HEK293 (cell line): ENCODE measurements at regions not wholly inside any gene's neighbourhood (a gene's known extent, or its start where the extent isn't known, plus 50 kb on each side); places are given as distances from the start of the nearest gene placed in this dataset.

Experiments used
- CTCF ChIA-PET: fragments of 350-600 bp; formaldehyde crosslinking; extraction: SDS; loops from one replicate; lab custom pipeline; 2021; ENCODE audit warnings: antibody characterized with exemption; lab: Yijun Ruan, JAX
- POLR2A ChIA-PET: fragments of 300-600 bp; formaldehyde crosslinking; extraction: SDS; loops from one replicate; lab custom pipeline; 2020; ENCODE audit warnings: antibody characterized with exemption, inconsistent platforms; lab: Yijun Ruan, JAX
- H3K27ac ChIP-seq: fragments of 200-500 bp; sonication (Bioruptor generic); 2 replicates; pipeline ENCODE4 v1.5.1; 2014; ENCODE audit warnings: low read depth, low read length, control low read depth, inconsistent platforms; ENCODE audit errors: extremely low read depth
- H3K36me3 ChIP-seq, 2 experiments: fragments of 200-500 bp in 1 of 2; sonication (Bioruptor generic) in 1 of 2; 1 replicate in 1 of 2; 2 replicates in 1 of 2; pipeline ENCODE4 v1.5.1; 2014 to 2017; ENCODE audit warnings: inconsistent platforms in 2 of 2, low read length in 2 of 2; ENCODE audit not compliant: control insufficient read depth in 2 of 2, insufficient read depth in 1 of 2
- H3K4me1 ChIP-seq: fragments of 200-500 bp; sonication (Bioruptor generic); 2 replicates; pipeline ENCODE4 v1.5.1; 2014; ENCODE audit warnings: mild to moderate bottlenecking, low read length, inconsistent platforms; ENCODE audit not compliant: control insufficient read depth, insufficient read depth
- H3K4me3 ChIP-seq: 2 replicates; pipeline ENCODE4 v1.5.1; 2011; ENCODE audit warnings: low read depth, mild to moderate bottlenecking, control low read depth, low read length, moderate library complexity
- H3K9me3 ChIP-seq: fragments of 200-500 bp; sonication (Bioruptor generic); 2 replicates; pipeline ENCODE4 v1.5.1; 2014; ENCODE audit warnings: low read depth, low read length, inconsistent platforms; ENCODE audit not compliant: control insufficient read depth, insufficient read depth
- BCL11A ChIP-seq: fragments of 450-650 bp; formaldehyde crosslinking; IDR thresholded peaks from 2 replicates; pipeline ENCODE4 v1.5.1; 2016; ENCODE audit warnings: low read depth, missing biosample characterization, missing genetic modification characterization
- BCL11B ChIP-seq: fragments of 450-650 bp; formaldehyde crosslinking; IDR thresholded peaks from 2 replicates; pipeline ENCODE4 v1.5.1; 2016; ENCODE audit warnings: low read depth, missing biosample characterization, missing genetic modification characterization
- FEZF1 ChIP-seq: fragments of 450-650 bp; formaldehyde crosslinking; IDR thresholded peaks from 2 replicates; pipeline ENCODE4 v1.5.1; 2016; ENCODE audit warnings: missing biosample characterization, missing genetic modification characterization
- HOXC10 ChIP-seq: sonication (generic); formaldehyde crosslinking; IDR thresholded peaks from 2 replicates; pipeline ENCODE4 v1.8.1; 2023; ENCODE audit warnings: mild to moderate bottlenecking, missing genetic modification reagents
- MEIS1 ChIP-seq: sonication (generic); formaldehyde crosslinking; IDR thresholded peaks from 2 replicates; pipeline ENCODE4 v1.8.1; 2022; ENCODE audit warnings: missing genetic modification reagents, mild to moderate bottlenecking, borderline replicate concordance
- MZF1 ChIP-seq: fragments of 450-650 bp; formaldehyde crosslinking; IDR thresholded peaks from 2 replicates; pipeline ENCODE4 v1.5.1; 2017; ENCODE audit warnings: missing biosample characterization, missing genetic modification characterization, borderline replicate concordance
- OSR2 ChIP-seq: fragments of 450-650 bp; formaldehyde crosslinking; IDR thresholded peaks from 2 replicates; pipeline ENCODE4 v1.5.1; 2016; ENCODE audit warnings: missing biosample characterization, missing genetic modification characterization
- SP7 ChIP-seq: fragments of 450-650 bp; formaldehyde crosslinking; IDR thresholded peaks from 2 replicates; pipeline ENCODE4 v1.5.1; 2016; ENCODE audit warnings: missing biosample characterization, missing genetic modification characterization
- ZBTB20 ChIP-seq: fragments of 450-650 bp; formaldehyde crosslinking; IDR thresholded peaks from 2 replicates; pipeline ENCODE4 v1.5.1; 2016; ENCODE audit warnings: missing biosample characterization, missing genetic modification characterization
- ZEB2 ChIP-seq: fragments of 450-650 bp; formaldehyde crosslinking; IDR thresholded peaks from 2 replicates; pipeline ENCODE4 v1.5.1; 2016; ENCODE audit warnings: missing biosample characterization, missing genetic modification characterization
- ZNF157 ChIP-seq: fragments of 450-650 bp; formaldehyde crosslinking; IDR thresholded peaks from 2 replicates; pipeline ENCODE4 v1.5.1; 2016; ENCODE audit warnings: missing biosample characterization, missing genetic modification characterization
- ZNF174 ChIP-seq: fragments of 450-650 bp; formaldehyde crosslinking; IDR thresholded peaks from 2 replicates; pipeline ENCODE4 v1.5.0; 2017; ENCODE audit warnings: missing biosample characterization, mild to moderate bottlenecking, missing genetic modification characterization
- ZNF211 ChIP-seq: fragments of 450-650 bp; formaldehyde crosslinking; IDR thresholded peaks from 2 replicates; pipeline ENCODE4 v1.5.1; 2016; ENCODE audit warnings: low read depth, missing biosample characterization, missing genetic modification characterization
- ZNF292 ChIP-seq: fragments of 450-650 bp; formaldehyde crosslinking; IDR thresholded peaks from 2 replicates; pipeline ENCODE4 v1.5.1; 2016; ENCODE audit warnings: low read depth, missing biosample characterization, missing genetic modification characterization, borderline replicate concordance
- ZNF324 ChIP-seq: fragments of 450-650 bp; formaldehyde crosslinking; IDR thresholded peaks from 2 replicates; pipeline ENCODE4 v1.5.1; 2016; ENCODE audit warnings: missing biosample characterization, missing genetic modification characterization
- ZNF354C ChIP-seq: fragments of 450-650 bp; formaldehyde crosslinking; IDR thresholded peaks from 2 replicates; pipeline ENCODE4 v1.5.1; 2016; ENCODE audit warnings: missing biosample characterization, missing genetic modification characterization, low read depth, borderline replicate concordance
- ZNF37A ChIP-seq: fragments of 450-650 bp; IDR thresholded peaks from 2 replicates; pipeline ENCODE4 v1.5.1; 2018; ENCODE audit warnings: missing biosample characterization, missing genetic modification characterization
- ZNF416 ChIP-seq: fragments of 450-650 bp; formaldehyde crosslinking; IDR thresholded peaks from 2 replicates; pipeline ENCODE4 v1.5.1; 2016; ENCODE audit warnings: missing biosample characterization, missing genetic modification characterization
- ZNF423 ChIP-seq: fragments of 450-650 bp; formaldehyde crosslinking; IDR thresholded peaks from 2 replicates; pipeline ENCODE4 v1.5.1; 2016; ENCODE audit warnings: missing biosample characterization, missing genetic modification characterization
- ZNF624 ChIP-seq: fragments of 450-650 bp; formaldehyde crosslinking; IDR thresholded peaks from 2 replicates; pipeline ENCODE4 v1.5.1; 2017; ENCODE audit warnings: missing biosample characterization, missing genetic modification characterization
- ZNF658 ChIP-seq: fragments of 450-650 bp; formaldehyde crosslinking; IDR thresholded peaks from 2 replicates; pipeline ENCODE4; 2016; ENCODE audit warnings: missing biosample characterization, missing genetic modification characterization
- ZNF677 ChIP-seq: fragments of 450-650 bp; IDR thresholded peaks from 2 replicates; pipeline ENCODE4 v1.5.0; 2018; ENCODE audit warnings: missing biosample characterization, mild to moderate bottlenecking, missing genetic modification characterization, moderate library complexity
- TF ChIP-seq, protein P1 (sequence below): fragments of 450-650 bp; formaldehyde crosslinking; IDR thresholded peaks from 2 replicates; pipeline ENCODE4 v1.5.1; 2017; ENCODE audit warnings: missing biosample characterization, missing genetic modification characterization
- TF ChIP-seq, protein P2 (sequence below): fragments of 450-650 bp; formaldehyde crosslinking; IDR thresholded peaks from 2 replicates; pipeline ENCODE4 v1.5.1; 2016; ENCODE audit warnings: missing biosample characterization, missing genetic modification characterization
- TF ChIP-seq, protein P3 (sequence below): fragments of 450-650 bp; formaldehyde crosslinking; IDR thresholded peaks from 2 replicates; pipeline ENCODE4 v1.5.1; 2016; ENCODE audit warnings: missing biosample characterization, missing genetic modification characterization
- TF ChIP-seq, protein P4 (sequence below): fragments of 450-650 bp; formaldehyde crosslinking; optimal IDR thresholded peaks from 2 replicates; pipeline ENCODE3; 2016; ENCODE audit warnings: missing biosample characterization, mild to moderate bottlenecking, missing genetic modification characterization
- TF ChIP-seq, protein P5 (sequence below): fragments of 450-650 bp; formaldehyde crosslinking; IDR thresholded peaks from 2 replicates; pipeline ENCODE4 v1.5.0; 2017; ENCODE audit warnings: missing biosample characterization, missing genetic modification characterization, borderline replicate concordance

DNA sequence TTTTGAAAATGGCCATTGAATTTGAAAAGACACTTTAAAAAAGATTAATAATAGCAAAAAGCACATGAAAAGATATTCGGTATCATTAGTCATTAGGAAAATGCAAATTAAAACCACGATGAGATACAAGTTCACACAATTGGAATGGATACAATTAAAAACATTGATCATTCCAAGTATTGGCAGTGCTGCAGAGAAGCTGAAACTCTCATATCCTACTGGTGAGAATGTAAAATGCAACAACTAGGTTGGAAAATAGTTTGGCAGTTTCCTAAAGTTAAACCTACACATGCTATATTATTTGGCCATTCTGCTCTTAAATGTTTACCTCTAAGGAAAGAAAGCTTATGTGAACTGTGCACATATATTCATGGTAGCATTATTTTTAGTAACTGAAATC is 838.7 kb upstream of the PRMT6 start:
- CTCF ChIA-PET: no interaction called here

DNA sequence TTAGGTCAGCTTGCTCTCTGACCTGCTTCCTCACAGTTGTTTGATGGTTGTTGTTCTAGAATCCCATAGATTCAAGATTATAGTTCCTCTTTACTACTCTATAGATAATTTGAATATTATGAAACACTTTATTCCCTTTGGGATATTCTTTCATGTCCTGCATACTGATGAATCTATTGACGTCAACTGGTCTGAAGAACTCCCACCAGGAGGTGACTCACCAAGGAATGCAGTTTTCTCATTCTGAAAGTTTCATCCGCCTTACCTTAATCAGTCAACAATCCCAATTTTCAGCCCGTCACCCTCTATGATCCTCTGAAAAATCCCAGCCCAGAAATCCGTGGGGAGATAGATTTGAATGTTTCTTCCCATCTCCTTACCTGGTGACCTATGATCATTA is 834.1 kb upstream of the PRMT6 start:
- H3K4me1 ChIP-seq: no peaks in the 10 kb centered on the region
- ChIA-PET CTCF (no interaction called here), POLR2A (no interaction called here)
- H3K27ac ChIP-seq: no peak overlapping the region
- no peaks in the 10 kb centered on the region for H3K36me3 ChIP-seq
- no peak overlapping the region for H3K4me3 ChIP-seq
- TF ChIP-seq BCL11B (tag by site-specific recombination) (no peak), ZNF416 (tag by site-specific recombination) (no peak), HOXC10 (CRISPR knock-in tag) (no peak), ZNF423 (tag by site-specific recombination) (no peak), BCL11A (tag by site-specific recombination) (no peak), OSR2 (tag by site-specific recombination) (no peak), ZBTB20 (tag by site-specific recombination) (no peak), ZNF354C (tag by site-specific recombination) (no peak), ZNF324 (tag by site-specific recombination) (no peak), ZNF211 (no peak), FEZF1 (tag by site-specific recombination) (no peak), ZNF677 (tag by site-specific recombination) (no peak), ZNF37A (tag by site-specific recombination) (no peak), ZEB2 (tag by site-specific recombination) (no peak), SP7 (tag by site-specific recombination) (no peak), ZNF658 (tag by site-specific recombination) (no peak), ZNF157 (no peak)
- TF ChIP-seq, protein P1, sequence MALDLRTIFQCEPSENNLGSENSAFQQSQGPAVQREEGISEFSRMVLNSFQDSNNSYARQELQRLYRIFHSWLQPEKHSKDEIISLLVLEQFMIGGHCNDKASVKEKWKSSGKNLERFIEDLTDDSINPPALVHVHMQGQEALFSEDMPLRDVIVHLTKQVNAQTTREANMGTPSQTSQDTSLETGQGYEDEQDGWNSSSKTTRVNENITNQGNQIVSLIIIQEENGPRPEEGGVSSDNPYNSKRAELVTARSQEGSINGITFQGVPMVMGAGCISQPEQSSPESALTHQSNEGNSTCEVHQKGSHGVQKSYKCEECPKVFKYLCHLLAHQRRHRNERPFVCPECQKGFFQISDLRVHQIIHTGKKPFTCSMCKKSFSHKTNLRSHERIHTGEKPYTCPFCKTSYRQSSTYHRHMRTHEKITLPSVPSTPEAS: no peak
- TF ChIP-seq, protein P2, sequence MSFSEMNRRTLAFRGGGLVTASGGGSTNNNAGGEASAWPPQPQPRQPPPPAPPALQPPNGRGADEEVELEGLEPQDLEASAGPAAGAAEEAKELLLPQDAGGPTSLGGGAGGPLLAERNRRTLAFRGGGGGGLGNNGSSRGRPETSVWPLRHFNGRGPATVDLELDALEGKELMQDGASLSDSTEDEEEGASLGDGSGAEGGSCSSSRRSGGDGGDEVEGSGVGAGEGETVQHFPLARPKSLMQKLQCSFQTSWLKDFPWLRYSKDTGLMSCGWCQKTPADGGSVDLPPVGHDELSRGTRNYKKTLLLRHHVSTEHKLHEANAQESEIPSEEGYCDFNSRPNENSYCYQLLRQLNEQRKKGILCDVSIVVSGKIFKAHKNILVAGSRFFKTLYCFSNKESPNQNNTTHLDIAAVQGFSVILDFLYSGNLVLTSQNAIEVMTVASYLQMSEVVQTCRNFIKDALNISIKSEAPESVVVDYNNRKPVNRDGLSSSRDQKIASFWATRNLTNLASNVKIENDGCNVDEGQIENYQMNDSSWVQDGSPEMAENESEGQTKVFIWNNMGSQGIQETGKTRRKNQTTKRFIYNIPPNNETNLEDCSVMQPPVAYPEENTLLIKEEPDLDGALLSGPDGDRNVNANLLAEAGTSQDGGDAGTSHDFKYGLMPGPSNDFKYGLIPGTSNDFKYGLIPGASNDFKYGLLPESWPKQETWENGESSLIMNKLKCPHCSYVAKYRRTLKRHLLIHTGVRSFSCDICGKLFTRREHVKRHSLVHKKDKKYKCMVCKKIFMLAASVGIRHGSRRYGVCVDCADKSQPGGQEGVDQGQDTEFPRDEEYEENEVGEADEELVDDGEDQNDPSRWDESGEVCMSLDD (tag by site-specific recombination): no peak
- H3K9me3 ChIP-seq: no peaks in the 10 kb centered on the region

More for the DNA sequence above, 838.7 kb upstream of the PRMT6 start:
- H3K36me3 ChIP-seq: no peaks in the 10 kb centered on the region
- no peaks in the 10 kb centered on the region for H3K4me1 ChIP-seq
- TF ChIP-seq ZNF423 (tag by site-specific recombination) (no peak), ZNF624 (tag by site-specific recombination) (no peak), ZNF292 (no peak), OSR2 (tag by site-specific recombination) (no peak)
- no peak overlapping the region for H3K27ac ChIP-seq
- H3K4me3 ChIP-seq: no peak overlapping the region
- POLR2A ChIA-PET: no interaction called here
- H3K9me3 ChIP-seq: no peaks in the 10 kb centered on the region

DNA sequence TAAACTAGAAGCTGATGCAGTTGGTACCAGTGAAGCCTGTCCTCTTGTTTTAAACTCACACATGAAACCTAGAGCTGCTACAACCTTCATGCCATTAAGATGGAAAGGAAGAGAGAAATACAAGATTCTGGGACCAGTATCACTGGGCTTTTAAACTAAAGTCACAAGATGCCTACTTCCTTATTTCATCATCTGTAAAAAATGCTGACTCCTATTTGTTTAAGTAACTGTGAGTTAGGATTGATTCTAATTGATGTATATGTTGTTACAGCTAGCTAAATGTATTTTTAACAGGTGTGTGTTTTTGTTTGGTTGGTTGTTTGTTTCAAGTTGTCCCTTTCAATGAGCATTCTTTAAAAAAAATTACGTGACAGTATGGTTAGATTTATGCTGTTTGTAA is 833.3 kb upstream of the PRMT6 start:
- Histone ChIP-seq H3K9me3 (no peaks in the 10 kb centered on the region), H3K4me3 (no peak overlapping the region), H3K36me3 (no peaks in the 10 kb centered on the region), H3K27ac (no peak overlapping the region), H3K4me1 (no peaks in the 10 kb centered on the region)
- POLR2A ChIA-PET: no interaction called here
- CTCF ChIA-PET: no interaction called here
- TF ChIP-seq, protein P3, sequence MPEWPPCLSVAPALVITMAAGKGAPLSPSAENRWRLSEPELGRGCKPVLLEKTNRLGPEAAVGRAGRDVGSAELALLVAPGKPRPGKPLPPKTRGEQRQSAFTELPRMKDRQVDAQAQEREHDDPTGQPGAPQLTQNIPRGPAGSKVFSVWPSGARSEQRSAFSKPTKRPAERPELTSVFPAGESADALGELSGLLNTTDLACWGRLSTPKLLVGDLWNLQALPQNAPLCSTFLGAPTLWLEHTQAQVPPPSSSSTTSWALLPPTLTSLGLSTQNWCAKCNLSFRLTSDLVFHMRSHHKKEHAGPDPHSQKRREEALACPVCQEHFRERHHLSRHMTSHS: no peak
- TF ChIP-seq, protein P4, sequence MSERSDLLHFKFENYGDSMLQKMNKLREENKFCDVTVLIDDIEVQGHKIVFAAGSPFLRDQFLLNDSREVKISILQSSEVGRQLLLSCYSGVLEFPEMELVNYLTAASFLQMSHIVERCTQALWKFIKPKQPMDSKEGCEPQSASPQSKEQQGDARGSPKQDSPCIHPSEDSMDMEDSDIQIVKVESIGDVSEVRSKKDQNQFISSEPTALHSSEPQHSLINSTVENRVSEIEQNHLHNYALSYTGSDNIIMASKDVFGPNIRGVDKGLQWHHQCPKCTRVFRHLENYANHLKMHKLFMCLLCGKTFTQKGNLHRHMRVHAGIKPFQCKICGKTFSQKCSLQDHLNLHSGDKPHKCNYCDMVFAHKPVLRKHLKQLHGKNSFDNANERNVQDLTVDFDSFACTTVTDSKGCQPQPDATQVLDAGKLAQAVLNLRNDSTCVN (tag by site-specific recombination): no peak
- TF ChIP-seq ZNF174 (tag by site-specific recombination) (no peak), MZF1 (tag by site-specific recombination) (no peak), MEIS1 (CRISPR knock-in tag) (no peak)
- TF ChIP-seq, protein P5, sequence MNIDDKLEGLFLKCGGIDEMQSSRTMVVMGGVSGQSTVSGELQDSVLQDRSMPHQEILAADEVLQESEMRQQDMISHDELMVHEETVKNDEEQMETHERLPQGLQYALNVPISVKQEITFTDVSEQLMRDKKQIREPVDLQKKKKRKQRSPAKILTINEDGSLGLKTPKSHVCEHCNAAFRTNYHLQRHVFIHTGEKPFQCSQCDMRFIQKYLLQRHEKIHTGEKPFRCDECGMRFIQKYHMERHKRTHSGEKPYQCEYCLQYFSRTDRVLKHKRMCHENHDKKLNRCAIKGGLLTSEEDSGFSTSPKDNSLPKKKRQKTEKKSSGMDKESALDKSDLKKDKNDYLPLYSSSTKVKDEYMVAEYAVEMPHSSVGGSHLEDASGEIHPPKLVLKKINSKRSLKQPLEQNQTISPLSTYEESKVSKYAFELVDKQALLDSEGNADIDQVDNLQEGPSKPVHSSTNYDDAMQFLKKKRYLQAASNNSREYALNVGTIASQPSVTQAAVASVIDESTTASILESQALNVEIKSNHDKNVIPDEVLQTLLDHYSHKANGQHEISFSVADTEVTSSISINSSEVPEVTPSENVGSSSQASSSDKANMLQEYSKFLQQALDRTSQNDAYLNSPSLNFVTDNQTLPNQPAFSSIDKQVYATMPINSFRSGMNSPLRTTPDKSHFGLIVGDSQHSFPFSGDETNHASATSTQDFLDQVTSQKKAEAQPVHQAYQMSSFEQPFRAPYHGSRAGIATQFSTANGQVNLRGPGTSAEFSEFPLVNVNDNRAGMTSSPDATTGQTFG (tag by site-specific recombination): no peak
